ENCODE measurements at regions not wholly inside any gene's neighbourhood (a gene's known extent, or its start where the extent isn't known, plus 50 kb on each side); places are given as distances from the start of the nearest gene placed in this dataset.

DNA sequence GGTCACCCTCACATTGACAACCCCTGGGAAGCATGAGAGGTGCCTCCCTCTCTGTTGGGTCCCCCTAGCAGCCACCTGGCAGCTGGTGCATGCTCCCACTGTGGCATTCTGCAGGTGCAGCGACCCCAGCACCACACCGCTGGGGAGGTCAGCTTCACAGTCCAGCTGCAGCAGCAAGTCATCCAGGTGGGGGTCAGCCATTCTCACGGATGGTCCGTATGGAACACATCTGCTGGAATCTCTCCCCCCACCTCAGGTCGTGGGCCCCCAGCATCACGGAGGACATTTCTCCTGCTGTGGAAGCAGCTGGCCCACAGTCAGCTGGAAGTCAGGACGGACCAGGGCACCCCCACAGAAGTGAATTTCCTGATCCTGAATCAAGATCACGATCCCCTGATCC is 201.3 kb downstream of the COG6 start:
- DNase-seq (ENCODE audit: low read depth in 3 of 3, low spot score in 2 of 3) = no peak

DNA sequence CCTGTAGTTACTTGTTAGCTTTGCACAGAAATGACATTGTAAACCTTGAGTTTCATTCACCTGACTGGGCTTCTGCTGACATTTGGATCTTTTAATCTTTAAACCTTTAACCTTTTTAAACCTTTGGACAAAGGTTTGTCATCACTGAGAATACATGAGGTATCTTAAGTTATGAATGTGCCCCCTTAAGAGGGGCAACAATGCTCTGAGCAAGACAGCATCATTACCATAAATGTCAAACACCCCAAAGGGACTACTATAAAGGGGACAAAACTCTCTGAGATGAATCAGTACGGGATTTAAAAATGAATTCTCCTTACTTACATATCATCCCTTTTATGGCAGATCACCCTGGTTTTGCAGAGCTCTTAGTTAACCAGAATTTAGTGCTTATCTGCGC is 203.3 kb downstream of the COG6 start:
- no peak for DNase-seq (ENCODE audit: low read depth in 3 of 3, low spot score in 2 of 3)

DNA sequence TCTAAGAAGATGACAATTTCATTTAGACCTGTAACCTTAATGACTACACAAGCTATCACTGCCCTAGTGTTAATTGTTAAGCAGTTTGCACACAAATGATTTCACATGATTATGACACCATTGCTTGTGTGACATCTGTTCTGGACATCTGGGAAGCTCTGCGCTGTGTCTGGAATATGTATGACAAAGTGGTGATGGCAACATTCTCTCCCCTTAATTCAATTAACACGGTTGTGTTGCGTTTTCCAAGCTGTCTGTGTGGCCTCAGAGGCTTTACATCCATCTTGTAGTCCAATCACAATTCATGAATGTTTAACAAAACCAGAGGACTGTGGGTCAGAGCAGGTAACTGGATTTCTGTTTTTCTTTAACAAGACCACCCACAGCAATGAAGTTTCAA is 204.4 kb downstream of the COG6 start:
- DNase-seq (ENCODE audit: low read depth in 3 of 3, low spot score in 2 of 3) = no peak

DNA sequence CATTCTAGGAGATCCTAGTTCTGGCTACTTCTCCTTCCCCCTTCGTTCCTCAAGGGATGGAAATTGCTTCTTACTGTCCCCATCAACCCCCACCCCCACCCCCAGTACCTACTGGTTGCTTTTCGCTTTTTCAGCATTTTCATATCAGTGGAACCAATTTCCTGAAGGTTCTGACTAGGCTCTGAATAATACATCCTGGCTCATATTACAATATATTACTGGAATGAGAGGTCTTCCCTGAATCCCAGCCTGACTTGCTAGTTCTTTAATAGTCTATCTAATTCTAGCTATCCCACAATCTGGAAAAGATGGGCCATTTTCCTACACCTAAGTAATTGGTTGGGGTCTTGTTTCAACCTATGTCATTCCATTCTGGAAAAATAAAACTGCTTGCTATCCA is 207.4 kb downstream of the COG6 start:
- DNase-seq (ENCODE audit: low read depth in 3 of 3, low spot score in 2 of 3) = no peak

DNA sequence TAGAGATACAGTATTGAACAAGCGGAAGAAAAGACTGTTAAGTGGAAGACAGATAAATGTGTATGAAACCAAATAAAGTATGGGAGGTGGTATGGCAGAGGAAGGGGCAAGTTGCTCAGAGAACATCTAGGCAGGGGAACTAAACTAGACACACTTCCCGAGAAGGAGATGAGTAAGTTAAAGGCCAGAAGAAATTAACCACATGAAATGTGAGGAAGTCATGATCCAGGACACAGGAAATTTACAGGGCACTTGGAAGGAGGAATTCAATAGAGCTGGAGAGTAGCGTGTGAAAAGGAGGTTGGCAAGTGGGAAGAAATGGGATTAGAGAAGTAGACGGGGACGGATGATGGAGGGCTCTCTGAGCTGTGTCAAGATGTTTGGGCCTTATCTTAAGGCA is 208.8 kb downstream of the COG6 start:
- no peak for DNase-seq (ENCODE audit: low read depth in 3 of 3, low spot score in 2 of 3)

DNA sequence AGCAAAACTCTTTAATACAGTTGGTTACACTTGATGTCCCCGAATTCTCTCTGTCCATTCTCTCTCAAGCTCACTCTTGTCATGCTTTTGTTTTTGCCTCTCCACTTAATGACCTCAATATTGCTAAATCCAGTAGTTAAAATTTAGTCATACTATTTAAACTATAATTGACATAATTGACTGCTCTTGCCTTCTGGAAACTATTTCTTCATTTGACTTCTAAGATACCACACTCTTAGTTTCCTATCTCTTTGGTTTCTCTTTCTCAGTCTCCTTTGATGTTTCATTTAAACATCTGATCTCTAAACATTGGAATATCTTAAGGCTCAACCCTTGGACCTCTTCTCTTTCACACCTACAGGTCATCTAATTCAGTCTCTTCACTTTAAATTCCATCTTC is 211.3 kb downstream of the COG6 start:
- no peak for DNase-seq (ENCODE audit: low read depth in 3 of 3, low spot score in 2 of 3)

DNA sequence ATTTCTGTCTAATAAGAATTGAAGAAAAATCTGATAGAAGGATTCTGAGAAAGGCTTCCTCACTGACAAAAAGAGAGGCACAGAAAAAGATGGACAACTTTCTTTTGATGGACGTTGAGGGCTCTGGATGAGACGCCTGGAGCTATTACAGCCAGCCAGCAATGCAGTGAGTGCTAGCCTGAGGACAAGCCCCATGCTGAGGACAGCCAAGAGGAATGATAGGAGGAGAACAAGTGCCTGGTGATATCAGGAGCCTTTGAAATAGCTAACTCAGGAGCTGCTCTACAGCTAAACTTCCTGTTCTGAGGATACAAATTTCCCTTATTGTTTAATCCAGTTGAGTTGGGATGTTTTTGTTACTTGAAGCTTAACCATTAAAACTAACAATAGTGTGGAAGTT is 212.3 kb downstream of the COG6 start:
- no peak for DNase-seq (ENCODE audit: low read depth in 3 of 3, low spot score in 2 of 3)

DNA sequence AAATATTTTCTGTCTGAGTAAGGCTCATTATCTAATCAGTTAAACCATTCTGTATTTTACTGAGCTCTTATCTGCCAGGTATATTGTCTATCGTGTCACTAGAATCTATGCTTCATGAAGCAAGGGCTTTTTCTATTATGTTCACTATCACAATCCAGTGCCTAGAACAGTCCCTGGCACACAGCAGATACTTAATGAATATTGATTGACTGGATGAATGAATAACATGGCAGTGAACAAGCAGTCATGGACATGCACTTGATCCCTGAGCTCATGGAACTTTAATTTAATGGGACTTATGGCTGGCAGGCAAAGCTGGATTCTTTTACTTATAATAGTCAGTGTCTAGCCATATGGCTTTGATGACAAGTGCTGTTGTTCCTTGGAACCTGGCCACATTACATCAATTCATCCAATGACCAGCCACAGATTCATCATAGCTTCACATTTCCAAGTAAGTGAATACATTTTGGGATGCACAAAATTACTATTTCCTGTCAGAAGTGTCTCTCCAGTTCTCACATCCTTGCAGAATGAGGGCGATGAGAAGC is 214.8 kb downstream of the COG6 start:
- no peak for DNase-seq (ENCODE audit: low read depth in 3 of 3, low spot score in 2 of 3)

DNA sequence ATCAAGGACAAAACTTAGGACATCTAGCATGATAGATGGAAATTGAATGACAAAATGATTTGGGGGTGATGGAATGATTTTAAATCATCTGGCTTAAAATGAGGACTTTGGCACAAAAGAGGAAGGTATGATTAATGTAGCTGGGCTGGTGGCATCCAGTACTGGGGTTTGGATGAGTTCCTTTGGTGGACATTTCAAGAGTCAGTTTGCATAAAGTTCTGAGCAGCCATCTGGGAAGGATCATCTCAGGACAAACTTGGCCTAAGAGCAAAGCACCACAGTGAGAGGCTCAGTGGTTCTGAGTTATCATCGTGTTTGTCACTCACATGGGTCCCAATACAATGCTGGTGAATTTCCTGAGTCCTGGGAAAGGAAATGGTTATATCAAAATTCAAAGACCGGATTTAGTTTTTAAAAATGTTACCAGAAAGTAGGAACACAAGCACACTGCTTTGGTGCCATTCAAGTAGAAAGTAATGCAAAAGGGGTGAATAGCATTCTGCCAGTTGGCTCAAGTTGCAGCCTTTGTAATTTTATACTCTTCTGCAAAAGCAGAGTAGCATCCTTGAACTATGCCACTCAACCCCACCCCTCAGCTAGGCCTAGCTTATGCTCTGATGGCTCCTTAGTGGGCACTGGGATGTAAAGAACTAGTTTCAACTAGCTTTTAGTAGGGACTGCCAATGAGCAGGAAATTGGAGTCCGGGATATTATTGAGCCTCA is 219.0 kb downstream of the COG6 start:
- DNase-seq (ENCODE audit: low read depth in 3 of 3, low spot score in 2 of 3) = no peak

DNA sequence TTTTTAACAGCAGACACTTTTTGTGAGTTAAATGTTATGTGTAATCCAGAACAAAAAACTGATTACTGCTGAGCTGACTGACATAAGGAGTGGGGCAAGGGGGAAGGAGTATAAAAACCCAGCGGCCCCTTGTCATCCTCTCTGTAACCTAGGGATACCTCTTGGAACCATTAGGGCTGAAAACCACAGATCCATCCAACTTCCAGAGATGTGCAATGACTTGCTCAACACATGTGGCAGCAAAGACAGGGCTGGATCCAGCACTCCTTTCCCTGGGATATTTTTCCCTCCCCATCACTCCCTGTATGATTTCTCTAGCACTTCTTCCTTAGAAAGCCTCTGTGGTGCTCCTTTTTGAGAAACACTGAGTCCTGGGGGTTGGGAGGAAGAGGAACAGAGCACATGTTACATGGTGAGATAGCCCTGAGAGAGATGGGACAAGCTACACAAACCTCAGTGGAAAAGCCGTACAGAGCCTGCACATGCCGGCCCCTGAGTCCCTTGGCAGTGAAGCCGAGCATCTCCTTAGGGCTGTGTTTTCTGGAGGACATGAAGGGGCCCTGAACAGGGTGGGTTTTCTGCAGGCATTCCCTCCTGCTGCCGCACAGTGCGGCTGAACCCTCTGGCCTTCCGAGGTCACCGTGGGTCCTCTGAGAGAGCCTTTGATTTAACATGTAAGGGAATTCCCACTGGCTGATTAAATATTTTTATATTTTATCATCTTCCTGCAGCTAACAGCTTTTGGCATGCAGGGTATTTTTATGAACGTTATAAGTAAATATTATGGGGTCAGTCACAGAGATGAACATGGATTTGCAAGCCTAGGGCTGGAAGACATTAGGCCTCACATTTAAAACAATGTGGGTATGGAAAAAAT is 219.9 kb downstream of the COG6 start:
- DNase-seq (ENCODE audit: low read depth in 3 of 3, low spot score in 2 of 3) = no peak

DNA sequence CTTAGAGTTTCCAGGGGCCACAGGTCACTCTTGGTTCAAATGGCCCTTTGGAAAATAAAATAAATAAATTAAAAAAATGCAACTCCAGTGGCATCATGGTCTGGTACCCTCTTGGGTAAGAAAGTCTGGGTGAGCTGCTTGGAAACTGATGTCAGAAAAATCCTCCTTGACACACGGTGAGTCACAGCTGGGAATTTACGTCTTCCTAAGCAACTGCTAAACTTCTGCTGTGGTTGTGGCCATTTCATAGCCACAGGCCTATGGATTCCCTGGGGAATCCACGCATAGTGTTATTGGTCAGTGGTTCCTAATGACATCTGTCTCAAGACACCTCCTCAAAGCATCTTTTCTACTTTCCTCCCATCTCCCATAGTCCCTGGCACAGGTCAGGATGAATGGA is 220.8 kb downstream of the COG6 start:
- DNase-seq (ENCODE audit: low read depth in 3 of 3, low spot score in 2 of 3) = no peak

DNA sequence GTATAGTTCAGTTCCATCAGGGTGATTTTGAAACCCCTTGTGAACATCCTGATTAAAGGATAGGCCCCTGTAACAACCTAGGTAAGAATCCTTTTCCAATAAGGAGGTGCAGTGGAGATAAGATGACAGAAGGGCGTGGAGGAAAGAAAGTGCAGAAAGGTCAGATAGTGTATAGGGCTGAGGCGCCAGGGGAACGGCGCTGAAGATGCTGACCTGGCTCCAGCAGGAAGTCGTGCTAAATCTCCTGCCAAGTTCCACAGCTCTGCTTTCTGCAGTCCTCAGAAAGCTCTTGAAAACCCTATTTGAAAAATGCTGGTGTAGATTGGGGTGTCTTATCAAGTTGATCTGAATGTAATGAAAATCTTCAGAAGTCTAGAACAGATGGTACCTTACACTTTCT is 221.7 kb downstream of the COG6 start:
- no peak for DNase-seq (ENCODE audit: low read depth in 3 of 3, low spot score in 2 of 3)

DNA sequence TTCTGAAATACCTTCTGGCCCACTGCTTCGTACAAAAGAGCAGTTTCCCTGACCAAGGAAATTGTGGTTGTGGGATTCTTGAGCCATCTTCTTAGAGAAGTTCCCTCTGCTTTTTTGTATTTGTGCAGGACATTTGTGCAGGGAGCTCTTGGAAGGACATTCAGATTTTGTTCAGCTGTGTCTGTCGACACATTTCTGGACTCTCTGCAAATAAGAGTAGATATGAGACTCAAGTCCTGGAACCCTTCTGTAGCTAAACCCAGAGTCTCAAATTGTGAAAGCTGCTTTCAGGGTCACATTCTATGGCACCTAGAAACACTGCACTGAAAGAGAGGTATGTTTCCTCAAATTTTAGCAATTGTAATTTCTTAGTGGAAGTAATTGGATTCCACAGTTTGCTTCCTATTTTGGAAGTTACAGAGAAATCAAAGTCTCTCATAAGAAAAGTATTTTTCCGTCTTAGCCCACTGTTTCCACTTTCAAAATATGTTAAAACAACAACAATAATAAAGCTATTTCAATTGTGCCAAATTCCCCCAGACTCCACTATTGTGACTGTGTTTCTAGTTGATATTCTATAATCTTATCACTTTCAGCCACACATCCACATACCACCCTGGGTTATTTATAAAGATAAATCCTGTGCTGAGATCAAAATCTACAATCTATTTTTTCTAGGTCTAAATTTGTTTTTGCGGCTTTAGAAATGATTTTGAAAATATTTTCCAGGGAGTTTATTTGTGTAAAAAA is 224.0 kb downstream of the COG6 start:
- DNase-seq (ENCODE audit: low read depth in 3 of 3, low spot score in 2 of 3) = no peak

DNA sequence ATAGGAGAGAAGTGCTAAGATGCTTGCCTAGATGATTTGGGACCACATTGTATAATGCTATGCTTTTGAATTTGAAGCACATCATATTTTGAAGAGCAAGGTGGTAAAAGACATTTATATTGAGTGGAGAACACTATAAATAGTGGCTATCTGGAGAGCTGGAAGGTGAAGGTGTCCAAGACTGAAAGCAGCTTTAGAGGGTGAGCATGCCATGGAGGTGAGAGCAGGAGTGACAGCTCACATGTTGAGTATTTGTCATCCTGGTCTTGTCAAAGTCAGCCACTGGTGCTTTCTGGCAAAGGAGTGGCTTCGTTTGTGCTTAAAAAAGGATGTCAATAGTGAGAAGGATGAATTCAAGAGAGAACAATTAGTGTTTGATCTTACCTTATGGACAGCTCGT is 225.9 kb downstream of the COG6 start:
- no peak for DNase-seq (ENCODE audit: low read depth in 3 of 3, low spot score in 2 of 3)

DNA sequence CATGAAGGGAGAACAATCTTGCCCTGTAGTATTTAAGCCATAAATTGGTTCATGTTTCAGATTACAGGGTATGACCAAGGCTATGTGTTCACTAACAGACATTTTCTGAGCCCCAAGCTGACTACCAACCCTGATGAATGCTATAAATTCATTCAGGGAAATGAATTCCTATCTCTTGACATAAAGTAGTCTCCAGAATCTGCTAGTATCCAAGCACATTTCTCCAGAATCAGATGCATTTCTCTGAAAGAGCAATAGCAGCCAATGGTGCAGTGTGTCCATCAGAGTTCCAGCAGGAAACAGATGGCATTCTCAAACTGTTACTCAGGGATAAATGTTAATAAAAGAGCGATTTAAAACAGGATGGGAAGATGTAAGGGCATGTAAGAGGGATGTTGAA is 226.4 kb downstream of the COG6 start:
- no peak for DNase-seq (ENCODE audit: low read depth in 3 of 3, low spot score in 2 of 3)

DNA sequence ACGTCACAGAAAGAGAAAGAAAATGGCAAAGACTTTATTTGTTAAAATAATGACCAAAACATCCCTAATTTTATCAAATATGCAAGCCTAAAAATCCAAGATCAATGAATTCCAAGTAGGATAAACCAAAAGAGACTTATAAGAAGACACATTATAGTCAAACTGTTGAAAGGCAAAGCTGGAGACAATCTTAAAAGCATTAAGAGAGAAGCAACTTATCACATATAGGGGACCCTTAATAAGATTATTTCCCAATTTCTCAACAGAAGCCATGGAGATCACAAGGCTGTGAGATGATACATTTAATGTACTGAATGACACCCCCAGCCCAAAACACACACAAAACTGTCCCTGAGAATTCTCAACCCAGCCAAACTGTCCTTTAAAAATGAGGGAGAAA is 228.7 kb downstream of the COG6 start:
- no peak for DNase-seq (ENCODE audit: low read depth in 3 of 3, low spot score in 2 of 3)

DNA sequence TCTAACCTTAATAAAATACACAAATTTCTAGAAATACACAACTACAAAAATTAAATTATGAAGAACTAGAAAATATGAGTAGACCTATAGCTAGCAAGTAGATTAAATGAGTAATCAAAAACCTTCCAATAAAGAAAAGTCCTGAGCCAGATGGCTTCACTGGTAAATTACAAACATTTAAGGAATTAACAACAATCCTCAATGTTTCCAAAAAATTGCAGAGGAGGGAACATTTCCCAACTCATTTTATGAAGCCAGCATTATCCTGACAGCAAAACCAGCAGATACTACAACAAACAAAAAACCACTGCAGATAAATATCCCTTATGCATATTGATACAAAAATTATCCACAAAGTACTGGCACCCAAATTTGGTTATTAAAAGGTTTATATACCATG is 230.9 kb downstream of the COG6 start:
- no peak for DNase-seq (ENCODE audit: low read depth in 3 of 3, low spot score in 2 of 3)

DNA sequence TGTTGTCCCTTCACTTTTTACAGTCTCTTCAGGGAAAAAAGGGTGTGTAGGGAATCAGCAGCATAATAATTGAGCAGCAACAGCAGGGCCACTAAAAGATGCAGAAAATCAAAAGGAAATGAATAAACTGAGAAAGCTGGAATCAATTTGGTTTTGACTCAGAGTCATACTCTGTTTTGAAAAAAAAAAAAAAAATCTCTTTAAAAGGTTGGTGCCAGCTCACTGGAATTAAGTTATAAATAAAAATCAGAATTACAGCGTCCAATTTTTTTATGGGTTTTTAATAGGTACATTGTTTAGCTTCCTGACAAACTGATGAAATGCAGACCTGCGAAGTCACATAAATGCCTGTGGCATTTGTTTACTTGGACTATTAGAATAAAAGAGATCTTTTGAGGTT is 231.9 kb downstream of the COG6 start:
- DNase-seq (ENCODE audit: low read depth in 3 of 3, low spot score in 2 of 3) = no peak

DNA sequence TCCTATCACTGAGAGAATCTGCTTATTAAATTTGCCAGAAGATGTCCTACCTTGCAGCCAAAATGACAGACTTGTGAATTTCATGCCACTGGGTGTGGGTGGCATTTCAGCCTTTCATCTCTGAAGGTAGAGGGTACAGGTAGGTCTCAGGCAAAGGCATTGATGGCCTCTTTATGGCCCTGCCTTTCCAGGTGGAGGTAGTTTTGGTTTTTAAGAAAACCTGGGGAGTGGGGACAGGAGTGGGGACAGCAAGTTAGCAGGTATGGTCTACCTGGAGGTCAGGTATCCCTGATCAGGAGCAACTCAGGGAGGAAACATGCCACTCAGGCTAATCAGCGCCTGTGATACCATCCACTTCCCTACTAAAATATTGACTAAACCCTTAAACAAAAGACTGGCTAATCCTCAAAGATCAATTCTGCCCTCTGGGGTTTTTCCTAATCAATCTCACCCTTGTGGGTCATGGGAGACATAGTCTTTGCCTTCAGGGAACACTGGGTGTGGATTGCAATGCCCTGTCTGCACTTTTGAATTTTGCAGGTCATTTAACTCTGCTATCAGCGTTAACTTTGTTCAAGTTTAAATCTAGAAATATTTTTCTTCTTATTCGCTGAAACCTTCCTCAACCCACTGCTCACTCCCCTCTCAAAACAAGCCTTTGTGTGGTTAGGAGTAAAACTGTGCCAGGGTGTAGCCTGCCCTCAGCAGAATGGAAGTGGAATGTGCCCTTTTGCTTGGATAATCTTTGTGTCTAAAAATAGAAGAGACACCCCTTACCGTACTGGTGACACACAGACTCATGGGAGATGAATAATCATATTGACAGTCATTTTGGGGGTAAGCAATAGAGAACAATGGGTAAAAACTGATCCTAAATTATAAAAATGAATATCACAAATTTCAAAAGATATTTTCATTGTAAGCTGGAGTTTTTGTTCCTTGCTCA is 233.7 kb downstream of the COG6 start:
- DNase-seq (ENCODE audit: low read depth in 3 of 3, low spot score in 2 of 3) = no peak

DNA sequence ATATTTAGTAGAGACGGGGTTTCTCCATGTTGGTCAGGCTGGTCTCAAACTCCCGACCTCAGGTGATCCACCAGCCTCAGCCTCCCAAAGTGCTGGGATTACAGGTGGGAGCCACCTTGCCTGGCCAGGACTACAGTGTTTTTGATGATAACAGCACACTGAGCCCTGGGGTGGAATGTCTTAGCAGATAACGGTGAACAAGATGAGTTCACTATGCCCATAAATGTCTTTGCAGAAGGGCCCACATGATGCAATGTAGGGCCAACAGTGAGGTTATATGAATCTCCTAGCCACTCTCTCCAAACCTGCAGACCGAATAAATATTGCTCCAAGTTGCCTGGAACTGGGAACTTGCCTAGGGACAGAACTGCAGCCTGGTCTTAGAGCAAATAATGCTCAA is 235.1 kb downstream of the COG6 start:
- DNase-seq (ENCODE audit: low read depth in 3 of 3, low spot score in 2 of 3) = no peak
